ENCODE measurements at regions not wholly inside any gene's neighbourhood (a gene's known extent, or its start where the extent isn't known, plus 50 kb on each side); places are given as distances from the start of the nearest gene placed in this dataset.

- TF ChIP-seq MAX (IDR thresholded peaks at IDR 0.05) (no peak), YY1 (IDR thresholded peaks at IDR 0.05; ENCODE audit: low read depth) (no peak), REST (IDR thresholded peaks at IDR 0.05; ENCODE audit: low read depth) (no peak), RAD21 (IDR thresholded peaks at IDR 0.05; ENCODE audit: low read depth) (no peak), EP300 (IDR thresholded peaks at IDR 0.05; ENCODE audit: borderline replicate concordance) (no peak), CEBPB (IDR thresholded peaks at IDR 0.05) (no peak), ZBTB7A (IDR thresholded peaks at IDR 0.05; ENCODE audit: low read depth) (no peak), CREB1 (IDR thresholded peaks at IDR 0.05; ENCODE audit: low read depth) (no peak), TCF12 (IDR thresholded peaks at IDR 0.05; ENCODE audit: low read depth) (no peak), TAF1 (IDR thresholded peaks at IDR 0.05; ENCODE audit: low read depth) (no peak)
Measured at GRCh38 chr2:139969323-139969722, 1189.1 kb upstream of the NXPH2 start.

Measured in Ishikawa (cell line).